Right kidney (tissue), 1 donor: ENCODE measurements at regions not wholly inside any gene's neighbourhood (a gene's known extent, or its start where the extent isn't known, plus 50 kb on each side); places are given as distances from the start of the nearest gene placed in this dataset.
"Not testable (repeated sequence)": the region's sequence is repeated elsewhere in the genome, so short reads cannot be mapped to it uniquely, and the experiment has no call there.

Source experiments
- DNase-seq: peaks from one replicate; pipeline ENCODE4 v3.0.0-alpha.2; 2016

- no peak for DNase-seq
These were observed 54.4 kb upstream of the IQCM start for GRCh38 chr4:149870008-149870407.

DNA sequence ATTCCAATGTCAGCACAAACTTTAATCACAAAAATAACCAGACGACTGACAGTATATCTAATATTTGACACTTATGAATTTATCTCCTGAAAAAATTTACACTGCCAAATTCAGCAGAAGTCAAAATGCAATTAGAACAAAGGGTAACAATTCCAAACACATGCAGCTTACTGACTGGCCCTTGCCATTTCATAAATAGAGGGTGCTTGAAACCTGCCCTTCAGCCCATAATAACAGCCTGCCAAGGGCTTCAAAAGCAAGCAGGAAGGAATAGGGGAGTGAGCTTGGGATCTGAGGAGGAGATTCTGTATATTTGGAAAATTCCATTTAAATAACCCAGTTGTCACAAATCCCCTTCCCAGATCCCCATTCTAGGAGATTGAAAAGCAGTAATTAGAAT, 66.1 kb upstream of the IQCM start:
- DNase-seq = no peak

- no peak for DNase-seq
These were observed 66.6 kb upstream of the IQCM start for GRCh38 chr4:149882251-149882650.

- no peak for DNase-seq
These were observed 68.4 kb upstream of the IQCM start for GRCh38 chr4:149884046-149884445.

DNA sequence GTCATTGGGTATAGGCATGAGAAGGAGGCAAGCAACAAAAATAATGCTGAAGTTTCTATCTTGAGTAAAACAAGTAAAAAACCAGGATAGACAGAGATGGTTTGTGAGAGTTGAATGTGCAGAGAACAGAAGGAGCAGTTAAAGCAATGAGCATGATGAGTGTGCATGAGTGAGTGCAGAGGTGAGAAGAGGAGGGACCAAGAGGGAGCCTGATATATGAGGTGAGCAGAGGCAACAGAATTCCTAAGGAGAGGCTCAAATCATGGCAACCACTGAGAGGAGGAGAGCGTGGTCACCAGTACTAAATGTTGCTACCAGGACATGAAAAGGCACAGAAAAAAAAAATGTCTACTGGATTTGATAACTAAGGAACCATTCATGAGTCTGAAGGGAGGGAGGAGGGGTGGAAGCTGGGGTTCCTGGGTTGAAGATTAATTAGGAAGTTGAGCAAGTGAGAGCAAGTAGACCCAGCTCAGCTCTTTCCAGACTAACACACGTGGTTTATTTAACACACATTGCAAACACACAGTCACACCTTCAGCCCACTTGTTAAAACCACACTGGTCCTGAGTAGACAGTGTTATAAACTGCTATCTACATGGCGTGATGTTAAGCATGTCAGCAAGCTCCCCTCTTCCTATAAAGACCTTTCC, 69.0 kb upstream of the IQCM start:
- no peak for DNase-seq

- DNase-seq = no peak
These were observed 70.3 kb upstream of the IQCM start for GRCh38 chr4:149885896-149886295.

- DNase-seq = no peak
These were observed 71.3 kb upstream of the IQCM start for GRCh38 chr4:149886786-149887490.

GRCh38 chr4:149889991-149890390, 74.3 kb upstream of the IQCM start:
- DNase-seq = no peak

GRCh38 chr4:149890531-149890930, 74.9 kb upstream of the IQCM start:
- no peak for DNase-seq

GRCh38 chr4:149891426-149891825, 75.8 kb upstream of the IQCM start:
- DNase-seq = no peak

DNA sequence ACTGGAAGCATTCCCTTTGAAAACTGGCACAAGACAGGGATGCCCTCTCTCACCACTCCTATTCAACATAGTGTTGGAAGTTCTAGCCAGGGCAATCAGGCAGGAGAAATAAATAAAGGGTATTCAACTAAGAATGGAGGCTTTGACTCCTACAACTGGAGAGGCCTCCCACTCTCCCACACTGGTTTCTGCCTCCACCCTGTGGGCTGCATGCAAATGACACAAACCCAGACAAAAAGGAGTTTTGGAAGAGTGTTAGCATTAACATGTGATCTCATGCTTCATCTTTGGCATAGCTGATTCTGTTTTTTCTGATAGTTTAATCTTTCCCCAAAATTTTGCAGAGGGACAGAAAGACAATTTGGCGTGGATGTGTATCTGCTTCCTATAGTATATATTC, 80.8 kb upstream of the IQCM start:
- DNase-seq = no peak

- DNase-seq = no peak
These were observed 82.1 kb upstream of the IQCM start for GRCh38 chr4:149897783-149898182.

GRCh38 chr4:149901128-149901527, 85.5 kb upstream of the IQCM start:
- no peak for DNase-seq

DNA sequence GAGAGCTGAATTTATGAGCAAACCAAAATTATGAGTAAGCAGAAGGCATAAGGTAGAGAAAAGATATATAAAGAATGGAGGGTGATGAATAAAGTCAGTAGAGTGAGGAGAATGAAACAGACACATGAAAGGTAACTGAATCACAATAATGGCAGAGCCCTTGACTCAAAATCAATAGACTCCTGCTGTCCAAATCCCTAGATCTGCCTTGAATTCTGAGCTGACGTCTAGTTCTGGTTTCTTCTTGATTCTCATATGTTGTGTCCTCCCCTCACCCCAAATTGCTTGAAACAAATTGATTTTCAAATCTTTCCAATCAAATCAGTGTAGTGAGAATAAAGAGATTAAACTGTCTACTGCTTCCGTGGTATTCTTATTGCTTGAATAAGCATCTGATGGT, 86.6 kb upstream of the IQCM start:
- no peak for DNase-seq

GRCh38 chr4:149910177-149910576, 94.5 kb upstream of the IQCM start:
- no peak for DNase-seq

GRCh38 chr4:149910604-149911350, 95.1 kb upstream of the IQCM start:
- DNase-seq = no peak

- DNase-seq = no peak
These were observed 95.7 kb upstream of the IQCM start for GRCh38 chr4:149911354-149911753.

DNA sequence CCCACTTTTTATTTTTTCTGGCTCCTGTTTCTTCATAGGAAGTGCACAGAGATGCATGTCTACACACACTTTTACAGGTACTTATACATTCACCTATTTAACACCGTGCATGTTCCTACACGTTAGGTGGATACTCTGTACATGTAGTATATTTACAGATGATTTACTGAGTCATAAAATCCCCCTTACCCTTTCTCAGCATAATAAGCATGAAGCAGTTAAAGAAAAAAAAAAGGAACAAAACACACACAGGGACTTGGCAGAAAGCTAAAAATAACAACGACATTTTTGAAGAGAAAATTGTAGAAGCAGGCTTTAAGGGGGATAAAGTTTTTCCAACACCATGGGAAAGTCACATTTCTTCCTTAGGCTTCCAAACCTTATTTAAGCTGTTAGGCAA, 96.4 kb upstream of the IQCM start:
- no peak for DNase-seq

GRCh38 chr4:149914119-149915115, 98.8 kb upstream of the IQCM start:
- DNase-seq = no peak

DNA sequence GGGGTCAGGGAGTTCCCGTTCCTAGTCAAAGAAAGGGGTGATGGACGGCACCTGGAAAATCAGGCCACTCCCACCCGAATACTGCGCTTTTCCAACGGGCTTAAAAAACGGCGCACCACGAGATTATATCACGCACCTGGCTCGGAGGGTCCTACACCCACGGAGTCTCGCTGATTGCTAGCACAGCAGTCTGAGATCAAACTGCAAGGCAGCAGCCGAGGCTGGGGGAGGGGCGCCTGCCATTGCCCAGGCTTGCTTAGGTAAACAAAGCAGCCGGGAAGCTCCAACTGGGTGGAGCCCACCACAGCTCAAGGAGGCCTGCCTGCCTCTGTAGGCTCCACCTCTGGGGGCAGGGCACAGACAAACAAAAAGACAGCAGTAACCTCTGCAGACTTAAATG, 100.1 kb upstream of the IQCM start:
- not testable (repeated sequence) for DNase-seq

GRCh38 chr4:149923736-149924135, 108.1 kb upstream of the IQCM start:
- no peak for DNase-seq

GRCh38 chr4:149927514-149927913, 111.9 kb upstream of the IQCM start:
- DNase-seq = no peak
